Eye (tissue), 1 donor: ENCODE measurements at regions not wholly inside any gene's neighbourhood (a gene's known extent, or its start where the extent isn't known, plus 50 kb on each side); places are given as distances from the start of the nearest gene placed in this dataset.
"Not testable (repeated sequence)": the region's sequence is repeated elsewhere in the genome, so short reads cannot be mapped to it uniquely, and the experiment has no call there.

Experiments
- DNase-seq: peaks from one replicate; pipeline ENCODE4 v3.0.0-alpha.2; 2015

DNA sequence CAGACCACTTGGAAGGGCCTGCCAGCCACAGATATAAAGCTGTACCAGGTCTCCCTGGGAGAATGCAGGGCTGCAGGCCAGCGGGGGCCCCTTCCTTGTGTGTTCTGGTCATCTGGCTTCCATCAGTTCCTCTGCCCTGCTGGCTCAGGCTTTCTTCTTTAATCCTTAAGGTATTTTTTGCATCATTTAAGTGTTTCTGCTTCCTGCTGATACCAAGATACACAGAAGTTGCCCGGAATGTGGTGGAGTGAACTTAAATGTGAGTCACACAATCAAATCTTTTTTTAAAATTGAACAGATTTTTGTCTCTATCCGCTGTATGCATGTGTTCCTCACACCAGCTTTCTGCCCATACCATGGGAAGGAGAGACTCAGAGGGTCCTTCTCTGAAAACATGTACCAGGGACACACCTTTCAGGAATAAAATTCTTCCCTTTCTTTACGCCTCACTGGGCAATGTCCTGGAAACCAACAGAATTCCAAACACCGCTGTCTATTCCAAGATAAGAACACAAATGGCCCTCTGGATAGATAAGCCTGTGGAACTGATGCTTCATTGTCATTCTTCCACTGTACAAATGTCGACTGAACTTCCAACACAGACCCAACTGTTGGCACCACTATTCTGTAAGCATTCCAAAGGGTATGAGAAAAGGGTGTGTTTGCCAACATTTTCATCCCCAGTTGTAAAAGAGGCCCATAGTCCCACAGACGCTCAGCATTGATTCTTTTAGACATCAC lies 206.2 kb upstream of the MYLIP start:
- DNase-seq, result no peak

DNA sequence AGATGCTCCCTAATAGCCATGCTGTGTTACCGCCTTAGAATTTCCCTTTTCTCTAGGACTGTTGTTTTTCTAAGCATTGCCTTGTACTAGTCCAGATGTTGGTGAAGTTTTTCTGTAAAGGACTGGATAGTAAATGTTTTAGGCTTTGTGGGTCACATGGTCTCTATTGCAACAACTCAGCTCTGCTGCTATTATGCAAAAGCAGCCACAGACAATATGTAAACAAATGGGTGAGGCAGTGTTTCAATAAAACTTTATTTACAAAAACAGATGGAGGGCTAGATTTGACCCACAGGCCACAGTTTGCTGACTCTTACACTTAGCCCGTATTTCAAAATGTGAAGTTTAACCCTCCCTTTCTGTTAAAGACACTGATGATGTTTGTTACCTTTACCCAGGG lies 207.6 kb upstream of the MYLIP start:
- no peak for DNase-seq

DNA sequence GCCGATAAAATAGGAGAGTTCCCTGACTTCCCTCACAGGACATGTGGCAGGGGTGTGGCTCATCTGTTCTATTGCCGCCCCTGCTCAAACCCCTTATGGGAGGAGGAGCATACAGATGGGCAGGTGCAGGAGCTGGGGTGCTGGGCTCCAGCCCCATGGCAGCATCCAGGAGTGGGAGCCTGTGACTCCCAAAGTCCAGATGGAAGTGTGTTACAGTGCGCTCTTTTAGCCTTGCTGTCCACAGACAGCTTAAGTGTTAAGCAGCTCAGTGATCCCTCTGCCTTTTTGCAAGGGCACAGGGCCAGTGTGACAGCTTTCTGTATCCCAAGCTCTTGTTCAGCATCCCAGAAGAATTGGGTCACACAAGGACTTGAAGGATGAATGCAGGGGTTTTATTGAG lies 212.3 kb upstream of the MYLIP start:
- no peak for DNase-seq

DNA sequence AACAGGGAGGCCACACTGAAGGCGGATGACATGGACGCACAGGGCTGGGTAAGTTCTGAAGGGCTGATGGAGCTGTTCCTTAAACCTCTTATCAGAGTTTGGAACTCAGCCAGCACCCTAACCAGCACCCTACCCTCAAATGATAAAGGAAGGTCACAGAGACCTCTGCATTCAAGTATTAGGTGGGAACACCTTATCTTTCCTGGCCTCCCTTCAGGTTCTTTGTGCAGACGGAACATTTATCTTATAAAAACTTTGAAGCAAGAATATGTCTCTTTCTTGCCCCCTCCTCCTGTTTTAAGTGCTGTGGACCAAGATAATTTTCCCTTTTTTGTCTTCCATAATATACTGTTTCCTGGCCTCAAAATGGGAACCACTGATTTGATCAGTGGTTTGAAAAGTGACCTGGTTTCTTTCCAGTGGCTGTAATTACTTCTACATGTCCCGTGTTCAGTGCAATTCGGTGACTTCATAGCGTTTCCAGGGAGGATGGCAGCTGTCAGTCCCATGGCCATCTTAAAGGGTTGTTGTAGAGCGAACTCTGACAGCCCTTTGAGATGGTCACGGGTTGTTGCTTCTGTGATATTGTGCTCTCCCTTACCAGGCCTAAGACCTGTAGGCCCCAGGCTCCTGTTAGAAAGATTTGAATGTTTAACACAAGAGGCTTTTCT lies 213.2 kb upstream of the MYLIP start:
- no peak for DNase-seq

DNA sequence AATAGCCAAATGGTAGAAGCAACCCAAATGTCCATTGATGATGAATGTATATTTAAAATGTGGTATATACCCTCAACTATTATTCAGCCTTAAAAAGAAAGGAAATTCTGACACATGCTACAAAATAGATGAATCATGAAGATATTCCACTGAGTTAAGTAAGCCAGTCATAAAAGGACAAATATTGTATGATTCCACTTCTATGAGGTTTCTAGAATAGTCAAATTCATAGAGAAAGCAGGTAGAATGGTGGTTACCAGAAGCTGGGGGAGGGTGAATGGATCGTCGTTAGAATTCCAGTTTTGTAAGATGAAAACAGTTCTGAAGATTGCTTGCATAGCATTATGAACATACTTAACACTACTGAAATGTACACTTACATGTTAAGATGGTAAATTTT lies 214.3 kb upstream of the MYLIP start:
- DNase-seq, result no peak

DNA sequence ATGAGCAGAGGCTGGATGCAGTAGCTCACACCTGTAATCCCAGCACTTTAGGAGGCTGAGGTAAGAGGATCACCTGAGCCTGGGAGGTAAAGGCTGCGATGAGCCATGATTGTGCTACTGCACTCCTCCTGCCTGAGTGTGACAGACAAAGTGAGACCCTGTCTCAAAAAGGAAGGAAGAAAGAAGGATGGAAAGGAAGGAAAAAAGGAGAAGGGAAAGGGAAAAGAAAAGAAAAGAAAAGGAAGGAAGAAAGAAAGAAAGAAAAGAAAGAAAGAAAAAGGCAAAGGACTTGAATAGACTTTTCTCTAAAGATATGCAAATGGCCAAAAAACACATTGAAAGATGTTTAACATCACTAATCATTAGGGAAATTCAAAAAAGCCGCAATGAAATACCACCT lies 215.3 kb upstream of the MYLIP start:
- no peak for DNase-seq

DNA sequence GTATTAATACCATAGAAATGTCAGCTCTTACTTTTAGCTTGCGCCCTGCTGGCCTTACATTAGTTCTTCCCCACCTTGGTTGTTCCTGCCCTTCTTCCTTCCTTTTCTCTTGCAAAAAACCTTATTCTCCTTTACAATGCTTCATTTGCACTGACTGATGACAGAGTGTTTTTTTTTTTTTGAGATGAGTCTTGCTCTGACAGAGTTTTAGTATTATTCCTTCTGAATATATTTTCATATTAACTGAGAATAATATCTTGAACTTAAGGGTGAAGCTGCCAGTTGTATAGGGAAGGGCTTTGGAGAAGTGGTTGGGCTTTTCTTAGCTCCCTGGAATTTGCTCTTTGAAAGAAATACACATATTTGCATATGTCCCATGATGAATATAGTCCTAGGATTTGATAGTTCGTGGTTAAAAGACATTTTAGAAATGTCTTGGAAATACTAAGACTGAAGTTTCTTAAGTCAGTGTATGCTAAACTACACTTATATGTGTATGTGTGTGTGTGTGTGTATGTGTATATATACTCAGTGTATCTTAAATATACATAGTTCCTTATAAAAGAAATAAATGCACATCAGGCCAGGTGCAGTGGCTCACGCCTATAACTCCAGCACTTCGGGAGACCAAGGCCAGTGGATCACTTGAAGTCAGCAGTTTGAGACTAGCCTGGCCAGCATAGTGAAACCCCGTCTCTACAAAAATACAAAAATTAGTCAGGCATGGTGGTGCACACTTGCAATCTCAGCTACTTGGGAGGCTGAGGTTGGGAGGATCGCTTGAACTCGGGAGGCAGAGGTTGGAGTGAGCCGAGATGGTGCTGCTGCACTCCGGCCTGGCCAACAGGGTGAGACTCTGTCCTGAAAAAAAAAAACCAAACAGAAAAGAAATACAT lies 216.1 kb upstream of the MYLIP start:
- no peak for DNase-seq

DNA sequence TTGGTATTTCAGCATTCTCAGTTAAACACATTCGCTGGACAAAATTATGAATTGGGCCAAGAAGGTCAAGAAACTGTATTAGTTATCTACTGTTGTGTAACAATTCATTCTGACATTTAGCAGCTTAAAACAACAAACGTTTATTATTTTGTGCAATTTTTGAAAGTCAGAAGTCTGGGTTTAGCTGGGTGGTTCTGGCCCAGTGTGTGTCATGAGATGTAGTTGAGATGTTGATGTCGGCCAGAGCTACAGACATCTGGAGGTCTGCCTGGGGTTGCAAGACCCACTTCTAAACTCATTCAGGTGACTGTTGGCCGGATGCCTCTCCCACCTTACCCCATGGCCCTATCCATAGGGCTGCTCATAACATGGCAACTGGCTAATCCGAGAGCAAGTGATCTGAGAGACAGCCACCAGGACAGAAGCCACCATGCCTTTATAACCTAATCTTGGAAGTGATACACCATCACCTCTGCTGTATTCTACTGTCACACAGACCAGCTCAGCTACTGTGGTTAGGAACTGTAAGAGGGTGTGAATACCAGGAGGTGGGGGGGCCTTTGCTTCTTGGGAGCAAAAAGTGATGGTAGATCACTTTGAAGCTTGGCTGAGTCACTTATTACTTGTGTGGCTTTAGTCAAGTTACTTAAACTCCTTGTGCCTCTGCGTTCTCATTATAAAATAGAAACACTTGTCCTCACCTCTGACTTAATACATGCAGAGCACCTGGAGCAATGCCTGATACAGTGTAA lies 217.0 kb upstream of the MYLIP start:
- no peak for DNase-seq

DNA sequence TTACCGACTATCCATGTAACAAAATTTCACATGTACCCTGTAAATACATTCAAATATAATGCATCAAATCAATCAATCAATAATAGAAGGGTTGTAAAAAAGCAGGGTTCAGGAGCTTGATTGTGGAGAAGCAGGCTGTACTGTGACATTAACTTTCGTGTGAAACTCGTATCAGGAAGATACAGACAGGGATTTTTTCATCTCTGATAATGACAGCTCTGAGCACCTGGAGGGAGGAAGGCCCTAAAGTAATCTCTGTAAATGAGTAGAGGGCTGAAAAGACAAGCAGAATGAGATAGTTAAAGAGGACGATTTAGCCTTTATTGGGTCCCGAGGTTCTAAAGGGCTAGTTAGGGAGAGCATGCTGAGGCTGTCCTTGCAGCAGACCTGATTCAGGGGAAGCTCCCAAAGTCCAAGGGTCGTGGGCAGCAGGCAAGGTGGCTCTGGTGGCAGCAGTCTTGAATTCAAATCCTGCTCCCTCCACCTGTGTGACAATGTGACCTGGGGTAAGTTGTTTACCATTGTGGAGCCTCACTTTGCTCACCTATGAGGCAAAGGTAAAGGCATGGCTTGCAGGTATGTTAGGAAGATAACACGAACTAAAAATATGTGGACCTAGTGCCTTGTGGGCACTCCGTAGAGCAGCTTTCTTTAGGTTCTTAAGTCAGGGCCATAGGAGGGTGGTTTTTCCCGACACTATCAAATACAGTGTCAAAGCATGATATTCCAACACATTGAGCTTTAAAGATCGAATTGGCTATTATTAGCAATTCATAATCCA lies 219.4 kb upstream of the MYLIP start:
- no peak for DNase-seq

DNA sequence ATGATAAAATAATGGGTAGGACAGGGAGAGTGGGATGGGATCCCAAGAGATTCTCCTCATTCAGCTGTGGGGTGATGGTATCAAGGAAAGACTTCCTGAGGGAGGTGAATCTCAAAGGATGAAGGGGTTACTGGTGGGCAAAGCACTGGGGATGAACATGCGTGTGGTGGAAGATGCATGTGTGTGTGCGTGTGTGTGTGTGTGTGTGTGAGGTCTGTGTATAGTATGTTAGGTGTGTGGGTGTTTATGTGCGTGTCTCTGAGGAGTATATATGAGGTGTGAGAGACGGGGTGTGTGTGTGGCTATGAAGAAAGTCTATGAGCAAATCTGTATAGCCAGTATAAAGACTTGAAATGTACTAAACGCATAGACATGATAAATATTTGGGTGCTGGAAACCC lies 220.0 kb upstream of the MYLIP start:
- DNase-seq, result no peak

DNA sequence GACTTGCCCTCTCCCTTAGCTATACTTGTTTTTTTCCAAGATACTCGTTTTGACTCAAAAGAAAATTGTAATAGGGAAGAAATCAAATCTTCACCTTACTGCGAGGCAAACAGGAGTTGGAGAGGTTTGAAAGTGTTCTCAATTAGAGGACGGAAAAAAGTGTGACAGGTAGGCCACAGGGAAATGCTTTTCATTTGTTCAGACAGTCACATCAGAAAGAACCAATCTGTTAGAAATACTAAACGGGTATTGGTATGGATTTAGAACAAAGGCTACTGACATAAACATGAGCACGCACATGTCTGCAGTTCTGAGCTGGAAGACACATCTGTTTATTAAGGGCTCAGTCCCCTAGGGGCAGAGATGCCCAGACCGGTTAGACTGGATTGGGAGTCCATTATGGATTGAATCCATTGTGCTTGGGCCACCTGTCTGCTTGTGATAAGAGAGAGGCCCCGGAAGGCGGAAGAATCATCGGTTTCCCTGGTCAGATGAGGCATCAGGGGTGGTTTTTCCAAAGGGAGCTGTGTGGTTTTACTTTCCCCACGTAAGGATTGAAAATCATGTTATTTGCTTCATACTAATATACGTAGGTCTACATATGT lies 220.9 kb upstream of the MYLIP start:
- peak; percentile 77 for DNase-seq

DNA sequence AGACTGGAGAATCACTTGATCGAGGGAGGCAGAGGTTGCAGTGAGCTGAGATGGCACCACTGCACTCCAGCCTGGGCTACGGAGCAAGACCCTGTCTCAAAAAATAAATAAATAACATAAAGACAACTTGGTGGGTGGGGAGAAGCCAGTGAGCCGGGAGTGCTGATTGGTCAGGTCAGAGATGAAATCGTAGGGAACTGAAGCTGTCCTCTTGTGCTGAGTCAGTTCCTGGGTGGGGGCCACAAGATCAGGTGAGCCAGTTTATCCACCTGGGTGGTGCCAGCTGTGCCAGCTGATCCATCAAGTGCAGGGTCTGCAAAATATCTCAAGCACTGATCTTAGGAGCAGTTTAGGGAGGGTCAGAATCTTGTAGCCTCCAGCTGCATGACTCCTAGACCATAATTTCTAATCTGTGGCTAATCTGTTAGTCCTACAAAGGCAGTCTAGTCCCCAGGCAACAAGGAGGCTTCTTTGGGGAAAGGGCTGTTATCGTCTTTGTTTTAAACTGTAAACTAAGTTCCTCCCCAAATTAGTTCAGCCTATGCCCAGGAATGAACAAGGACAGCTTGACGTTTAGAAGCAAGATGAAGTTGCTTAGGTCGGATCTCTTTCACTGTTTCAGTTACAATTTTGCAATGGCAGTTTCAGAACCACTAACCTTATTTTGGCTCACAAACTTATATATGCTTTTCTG lies 221.5 kb upstream of the MYLIP start:
- not testable (repeated sequence) for DNase-seq

DNA sequence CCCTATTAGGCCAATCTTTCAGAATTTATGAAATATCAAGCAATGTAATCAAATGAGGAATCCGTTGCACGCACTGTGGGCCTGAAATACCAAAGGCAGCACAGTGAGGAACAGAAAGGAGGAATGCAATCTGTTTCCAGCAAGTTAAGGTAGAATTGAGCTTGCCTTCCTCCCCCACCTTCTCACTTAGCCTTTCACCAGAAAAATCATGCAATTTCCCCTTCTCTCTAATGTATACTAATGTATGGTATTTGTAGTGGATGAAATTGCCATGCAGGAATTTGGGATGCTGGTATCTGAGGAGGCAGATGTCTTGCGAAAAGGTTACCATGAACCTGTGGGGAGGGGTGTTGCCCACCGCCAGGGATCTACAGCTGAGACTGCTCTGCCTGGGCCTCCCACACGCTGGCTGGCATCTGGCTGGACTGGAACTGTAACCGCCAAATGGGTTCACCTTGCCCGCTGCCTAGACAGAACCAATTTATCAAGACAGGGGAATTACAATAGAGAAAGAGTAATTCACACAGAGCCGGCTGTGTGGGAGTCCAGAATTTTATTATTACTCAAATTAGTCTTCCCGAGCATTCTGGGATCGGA lies 222.4 kb upstream of the MYLIP start:
- DNase-seq, result no peak

DNA sequence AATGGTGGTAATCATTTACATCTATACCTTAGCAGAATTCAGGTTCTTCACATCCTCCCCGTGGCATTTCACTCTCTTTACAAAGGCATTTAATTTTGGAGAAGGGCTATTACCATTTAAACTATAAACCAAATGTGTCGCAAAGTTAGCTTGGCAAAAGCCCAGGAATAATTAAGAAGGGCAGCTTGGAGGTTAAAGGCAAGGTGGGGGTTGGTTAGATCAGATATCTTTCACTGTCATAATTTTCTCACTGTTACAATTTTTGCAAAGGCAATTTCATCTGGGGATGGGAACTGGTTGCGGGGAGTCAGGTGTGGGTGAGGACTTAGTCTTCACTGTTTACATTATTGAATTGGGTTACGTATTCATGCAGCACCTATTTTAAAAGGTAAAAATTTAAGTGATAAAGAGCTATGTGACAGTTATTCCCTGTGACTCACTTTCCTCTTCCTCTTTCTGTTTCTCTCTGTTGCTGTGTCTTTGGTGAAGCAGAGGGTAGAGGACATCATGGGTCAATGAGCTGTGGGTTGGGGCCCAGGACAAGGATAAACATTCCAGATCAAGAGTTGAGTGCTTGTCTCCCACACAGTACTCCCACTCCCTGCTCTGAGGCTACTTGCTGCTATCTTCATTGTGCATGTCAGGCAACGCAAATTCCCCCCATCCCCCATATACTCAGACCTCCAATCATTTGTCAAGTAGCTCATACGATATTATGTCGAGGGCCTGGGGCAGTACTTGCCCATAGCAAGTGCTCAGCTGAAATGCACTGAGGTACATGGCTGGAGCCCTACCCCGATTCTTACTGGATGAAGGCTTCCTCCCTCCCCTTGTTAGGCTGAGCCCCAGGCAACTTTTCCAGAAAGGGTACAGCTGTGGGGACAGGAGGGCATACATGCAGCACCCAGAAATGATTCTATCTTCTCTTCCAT lies 223.1 kb upstream of the MYLIP start:
- peak; percentile 14 for DNase-seq

DNA sequence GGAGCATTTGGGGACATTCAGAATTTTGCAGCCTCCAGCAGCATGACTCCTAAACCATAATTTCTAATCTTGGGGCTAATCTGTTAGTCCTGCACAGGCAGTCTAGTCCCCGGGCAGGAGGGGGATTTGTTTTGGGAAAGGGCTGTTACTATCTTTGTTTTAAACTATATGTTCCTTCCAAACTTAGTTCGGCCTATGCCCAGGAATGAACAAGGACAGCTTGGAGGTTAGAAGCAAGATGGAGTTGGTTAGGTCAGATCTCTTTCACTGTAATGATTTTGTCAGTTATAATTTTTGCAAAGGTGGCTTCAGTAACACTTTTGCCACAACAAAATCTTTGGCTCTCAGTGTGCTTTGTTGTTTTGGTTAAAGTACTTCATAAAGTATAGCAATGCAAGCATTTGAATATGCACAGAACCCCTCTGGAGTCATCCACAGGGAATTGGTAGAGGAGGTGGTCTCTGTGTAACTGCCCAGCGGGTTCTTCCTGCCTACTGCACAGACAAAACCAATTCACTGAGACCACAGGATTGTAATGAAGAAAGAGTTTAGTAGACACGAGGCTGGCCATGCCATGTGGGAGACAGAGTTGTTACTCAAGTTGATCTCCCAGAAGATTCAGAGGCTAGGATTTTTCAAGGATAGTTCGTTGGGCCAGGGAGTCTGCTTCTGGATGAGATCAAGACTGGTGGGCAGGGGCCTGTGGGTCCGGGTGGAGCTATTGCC lies 224.1 kb upstream of the MYLIP start:
- no peak for DNase-seq

DNA sequence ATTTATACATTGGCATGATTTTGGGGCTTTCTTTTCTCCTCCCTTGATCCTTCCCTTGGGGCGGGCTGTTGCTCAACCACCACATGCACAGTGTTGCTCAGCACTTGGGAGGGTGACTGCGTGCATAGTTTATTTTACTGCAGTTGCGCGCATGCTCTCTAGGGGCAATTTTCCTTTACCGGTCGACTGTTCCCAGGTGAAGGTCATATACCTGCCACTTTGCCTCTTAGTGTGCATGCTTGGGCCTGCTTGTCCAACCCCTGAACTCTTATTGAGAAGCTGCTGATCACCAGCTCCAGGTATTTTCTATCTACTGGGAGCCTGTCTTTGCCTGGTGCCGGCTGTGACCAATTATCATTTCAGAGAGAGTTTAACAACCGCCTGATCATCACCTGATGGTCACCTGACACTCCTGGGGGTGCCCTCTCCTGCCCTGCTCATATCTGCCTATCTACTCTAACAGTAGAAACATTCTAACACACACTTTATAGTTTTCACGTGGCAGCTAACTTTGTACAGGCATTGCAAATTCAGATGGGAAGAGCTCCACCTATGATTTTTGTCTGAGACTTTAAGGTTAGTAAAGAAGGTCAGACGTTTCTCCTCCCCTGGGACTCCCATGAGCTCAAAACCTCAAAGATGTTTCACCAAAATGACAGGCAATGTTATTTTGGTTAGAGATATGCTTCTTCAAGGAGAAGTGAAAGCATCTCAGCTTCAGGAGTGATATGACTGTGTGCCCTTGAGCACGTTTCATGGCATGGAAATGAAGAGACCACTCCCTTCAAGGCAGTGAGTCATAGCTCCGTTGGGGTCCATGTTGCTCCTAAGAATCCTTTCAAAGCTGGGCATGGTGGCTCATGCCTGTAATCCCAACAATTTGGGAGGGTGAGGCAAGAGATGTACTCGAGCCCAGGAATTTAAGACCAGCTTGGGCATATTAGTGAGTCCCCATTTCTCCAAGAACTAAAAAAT lies 227.5 kb upstream of the MYLIP start:
- no peak for DNase-seq

DNA sequence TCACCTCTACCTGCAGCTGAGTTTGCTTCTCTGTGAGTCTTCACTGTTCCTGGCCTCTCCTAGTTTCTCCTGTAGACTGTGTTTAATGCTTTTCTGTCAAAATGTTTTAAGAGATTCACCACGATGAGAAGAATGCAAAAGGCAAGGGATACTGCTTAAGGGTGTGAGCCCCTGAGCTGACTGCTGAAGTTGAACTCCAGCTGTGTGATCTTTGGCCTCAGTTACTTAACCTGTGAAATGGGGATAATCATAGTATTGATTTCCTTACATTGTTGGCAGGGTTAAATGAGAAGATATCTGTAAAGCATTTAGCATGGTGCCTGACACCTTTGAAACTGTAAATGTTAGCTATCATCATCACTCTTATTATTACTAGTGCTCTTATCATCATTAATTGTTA lies 230.2 kb upstream of the MYLIP start:
- DNase-seq, result no peak
